Hematopoietic multipotent progenitor cell (in vitro differentiated cells): ENCODE measurements at regions not wholly inside any gene's neighbourhood (a gene's known extent, or its start where the extent isn't known, plus 50 kb on each side); places are given as distances from the start of the nearest gene placed in this dataset.

Experiments
- DNase-seq, 3 donors: peaks; one replicate each; pipeline ENCODE4 v3.0.0-alpha.2; 2011 to 2015; ENCODE audit warnings: low read depth in 2 of 3, low spot score in 2 of 3

DNA sequence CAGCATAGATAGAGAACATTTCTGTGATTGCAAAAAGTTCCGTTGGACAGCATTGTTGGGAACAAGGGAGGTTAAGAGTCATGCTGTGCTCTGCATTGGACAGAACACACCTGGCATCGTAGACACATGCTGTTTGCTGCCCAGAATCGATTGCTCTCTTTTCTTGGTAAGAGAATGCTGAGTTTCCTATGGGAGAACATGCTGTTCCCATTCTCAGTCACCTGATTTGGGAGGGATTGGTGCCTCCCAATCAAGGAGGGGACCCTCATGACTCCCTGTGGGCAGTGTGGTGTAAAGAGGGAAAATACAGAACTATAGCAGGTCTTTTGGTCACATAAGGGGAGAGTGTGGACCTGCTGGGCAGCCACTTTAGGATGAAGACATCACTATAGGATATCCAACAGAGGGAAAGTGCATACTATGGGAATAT, 555.4 kb upstream of the CLINT1 start:
- DNase-seq, result no peak

DNA sequence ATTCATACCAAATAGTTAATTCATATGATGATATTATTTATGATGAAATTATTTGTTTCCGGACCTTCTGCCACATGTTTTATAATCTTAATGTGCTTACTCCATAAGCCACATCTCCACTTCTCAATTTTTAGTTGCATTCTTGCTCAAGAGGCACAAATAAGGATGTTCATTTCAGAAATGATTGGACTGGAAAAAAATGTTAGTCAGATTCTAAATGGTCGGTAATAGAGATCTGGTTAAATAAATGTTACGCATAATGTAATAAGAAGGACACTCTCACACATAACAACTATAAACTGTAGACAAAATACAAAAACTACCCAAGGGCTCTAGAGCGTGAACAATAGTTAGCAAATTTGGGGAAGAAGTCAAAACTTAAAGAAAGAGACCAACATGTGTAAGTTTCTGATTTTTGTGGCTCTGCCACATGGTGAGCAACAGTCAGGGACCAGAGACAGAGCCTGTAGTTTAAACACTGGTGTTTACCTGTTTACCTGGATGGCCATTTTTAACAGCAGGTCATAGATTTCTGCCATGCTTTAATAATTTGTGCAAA, 554.3 kb upstream of the CLINT1 start:
- DNase-seq, result no peak

DNA sequence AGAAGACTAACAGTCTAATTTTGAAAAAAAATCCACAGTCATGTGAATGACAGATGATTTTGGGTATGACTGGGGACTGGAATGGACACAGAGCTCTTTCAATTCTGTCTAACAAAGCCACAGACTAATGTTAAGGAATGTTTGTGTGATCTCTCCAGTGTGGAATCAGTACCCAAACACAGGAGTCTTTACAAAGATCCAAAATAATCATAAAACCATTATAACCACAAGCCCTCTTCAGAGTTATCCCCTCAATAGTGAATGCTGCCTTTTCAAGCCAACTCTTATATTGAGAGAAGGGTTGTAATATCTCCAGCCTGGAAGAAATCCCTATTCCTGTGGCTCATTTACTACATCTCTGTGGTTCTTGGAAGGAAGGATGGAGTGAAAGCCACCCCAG, 552.0 kb upstream of the CLINT1 start:
- DNase-seq, result no peak

DNA sequence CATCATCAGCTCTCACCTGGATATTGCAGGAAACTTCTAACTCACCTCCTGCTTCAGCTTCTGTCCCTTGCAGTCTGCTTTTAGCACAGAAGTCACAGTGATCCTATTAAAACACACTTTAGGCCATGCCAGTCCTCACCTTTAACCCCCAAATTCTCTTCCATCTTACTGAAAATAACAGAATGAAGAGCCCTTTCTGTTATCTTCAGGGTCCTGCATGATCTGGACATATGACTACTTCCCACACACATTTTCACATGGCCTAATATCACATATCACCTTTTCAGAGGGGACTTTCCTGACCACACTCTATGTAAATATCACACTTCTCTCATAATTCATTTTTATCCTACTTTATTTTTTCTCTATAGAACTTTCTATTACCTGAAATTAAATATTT, 550.6 kb upstream of the CLINT1 start:
- no peak for DNase-seq

DNA sequence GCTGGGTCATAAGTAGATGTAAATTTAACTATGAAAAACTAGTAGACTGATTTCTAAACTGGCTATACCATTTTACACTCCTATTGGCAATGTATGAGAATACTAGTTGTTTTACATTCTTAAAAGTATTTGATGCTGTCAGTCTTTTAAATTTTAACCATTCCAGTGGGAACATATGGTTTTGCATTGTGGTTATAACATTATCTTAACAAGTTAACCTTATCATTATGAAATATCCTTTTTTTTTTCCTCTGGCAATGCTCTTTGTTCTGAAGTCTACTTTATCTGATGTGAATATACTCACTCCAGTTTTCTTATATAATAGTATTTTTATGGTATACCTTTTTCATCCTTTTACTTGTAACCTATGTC, 548.9 kb upstream of the CLINT1 start:
- no peak for DNase-seq

DNA sequence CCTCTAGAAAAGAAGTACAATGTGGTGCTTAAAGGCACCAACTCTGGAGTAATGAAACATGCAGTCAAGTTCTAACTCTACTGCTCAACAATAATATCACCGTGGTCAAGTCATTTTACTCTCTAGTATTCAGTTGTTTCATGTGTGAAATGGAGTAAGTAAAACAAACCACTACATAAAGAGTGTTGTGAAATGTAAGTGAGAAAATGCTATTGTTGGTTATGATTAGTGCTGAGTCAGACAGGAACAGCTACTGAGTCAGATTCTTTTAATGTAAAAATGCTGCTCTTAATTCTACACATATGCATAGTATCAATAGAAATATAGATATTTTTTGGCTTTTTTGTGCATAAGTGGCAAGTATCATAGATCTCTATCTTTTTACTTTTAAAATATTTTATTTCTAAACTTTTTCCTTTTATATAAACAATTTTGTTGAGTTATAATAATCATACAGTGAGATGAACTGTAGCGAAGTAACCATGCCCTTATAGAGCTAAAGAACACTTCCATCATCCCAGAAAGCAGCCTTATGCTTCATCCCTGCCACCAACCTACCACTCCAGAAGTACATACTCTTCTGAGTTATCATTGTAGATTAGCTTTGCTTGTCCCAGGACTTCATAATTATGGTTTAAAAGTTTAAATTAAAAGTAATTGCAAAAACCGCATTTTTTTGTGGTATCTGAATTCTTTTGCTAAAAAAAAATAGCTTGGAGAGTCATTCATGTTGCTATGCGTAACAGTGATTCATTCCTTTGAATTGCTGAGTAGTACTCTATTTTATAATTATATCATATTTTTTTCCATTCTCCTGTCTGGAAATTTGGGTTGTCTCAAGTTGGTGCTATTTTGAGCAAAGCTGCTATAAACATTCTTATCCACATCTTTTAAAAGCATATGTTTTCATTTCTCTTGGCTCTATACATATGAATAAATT, 548.2 kb upstream of the CLINT1 start:
- DNase-seq, result no peak

DNA sequence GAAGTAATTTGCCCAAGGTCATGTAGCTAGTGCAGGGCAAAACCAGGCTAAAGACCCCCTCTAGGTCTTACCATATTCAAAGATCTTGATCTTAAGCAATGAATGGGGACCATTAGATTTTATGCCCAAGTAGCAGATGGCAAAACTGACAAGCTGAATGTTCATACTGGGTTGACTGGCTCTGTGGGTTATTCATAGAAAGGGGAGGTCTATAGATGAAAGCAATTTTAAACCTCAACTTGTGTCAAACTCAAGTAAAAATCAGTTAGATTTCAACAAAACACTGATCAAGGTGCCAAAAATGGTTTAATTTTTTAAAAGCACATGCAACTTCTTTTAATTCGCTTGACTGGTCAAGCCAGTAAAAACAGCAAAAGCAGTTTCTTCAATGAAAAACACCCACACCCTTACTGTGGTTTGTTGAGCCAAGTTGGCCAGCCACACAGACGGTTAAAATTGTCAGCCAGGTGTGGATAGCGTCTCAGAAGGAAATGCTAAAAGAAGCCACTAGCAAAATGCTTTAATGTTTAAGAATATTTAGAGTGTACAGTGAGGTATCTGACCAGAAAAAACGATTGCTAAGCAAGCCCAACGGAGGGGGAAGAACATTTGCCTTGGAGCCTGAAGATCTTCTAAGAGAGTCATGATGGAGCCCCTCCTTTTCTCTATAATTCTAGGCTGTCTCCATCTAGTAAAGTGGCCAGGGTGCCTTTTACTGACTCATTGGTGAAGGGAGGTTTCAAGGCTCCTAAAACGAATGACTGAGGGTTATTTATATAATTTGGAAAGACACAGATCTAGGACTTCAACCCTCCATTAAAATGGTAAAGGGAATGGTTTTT, 539.6 kb upstream of the CLINT1 start:
- DNase-seq, result no peak

DNA sequence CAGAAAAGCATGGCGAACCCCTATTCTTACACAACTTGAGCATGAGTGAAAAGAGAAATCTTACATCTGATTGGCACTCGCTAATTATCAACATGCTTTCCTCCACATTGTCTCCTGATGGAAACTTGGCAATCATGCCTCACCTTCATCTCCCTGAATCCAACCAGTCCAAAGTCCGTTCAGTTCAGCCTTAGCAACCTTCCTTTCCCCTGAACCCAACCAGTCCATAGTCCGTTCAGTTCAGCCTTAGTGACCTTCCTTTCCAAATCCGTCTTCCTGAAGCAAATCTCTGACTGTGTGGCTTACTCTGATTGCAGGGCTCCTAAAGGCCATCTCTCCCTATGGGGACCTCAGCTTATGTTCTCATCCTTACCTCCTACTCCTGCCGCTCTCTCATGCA, 538.3 kb upstream of the CLINT1 start:
- no peak for DNase-seq

DNA sequence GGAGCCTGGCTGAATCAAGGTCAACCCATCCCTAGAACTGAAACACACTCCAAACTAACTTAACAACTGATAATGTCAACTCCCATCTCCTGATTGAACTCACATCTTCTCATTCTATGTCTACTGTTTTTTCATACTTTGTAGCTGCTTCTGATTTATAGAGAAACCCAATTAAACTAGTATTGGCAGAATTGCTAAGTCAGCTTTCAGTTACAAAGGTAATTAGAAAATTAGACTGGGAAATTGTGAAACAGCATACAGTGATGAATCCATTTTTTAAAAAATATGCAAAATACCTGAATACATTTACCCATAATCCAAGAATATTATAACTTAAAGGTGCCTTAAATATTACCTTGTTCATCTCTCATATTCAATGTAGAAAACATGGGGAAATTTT, 535.2 kb upstream of the CLINT1 start:
- DNase-seq, result no peak

DNA sequence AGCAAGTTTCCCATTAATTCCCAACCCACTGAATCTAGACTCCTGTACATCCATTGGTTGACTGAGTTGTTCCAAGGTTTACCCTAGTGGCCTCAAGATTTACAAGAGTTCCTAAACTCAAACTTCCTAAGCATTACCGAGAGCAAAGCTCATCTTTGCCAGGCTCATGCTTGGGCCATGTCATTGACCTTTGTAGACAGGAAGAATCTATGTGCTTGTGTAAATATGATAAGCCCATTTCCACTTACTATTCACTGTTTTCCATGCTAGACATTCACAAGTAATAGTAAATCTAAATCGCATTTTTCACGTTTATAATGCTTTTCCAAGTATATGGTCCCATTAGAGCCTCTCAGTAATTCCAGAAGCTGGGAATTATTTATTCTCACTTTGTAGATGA, 534.5 kb upstream of the CLINT1 start:
- DNase-seq, result no peak

DNA sequence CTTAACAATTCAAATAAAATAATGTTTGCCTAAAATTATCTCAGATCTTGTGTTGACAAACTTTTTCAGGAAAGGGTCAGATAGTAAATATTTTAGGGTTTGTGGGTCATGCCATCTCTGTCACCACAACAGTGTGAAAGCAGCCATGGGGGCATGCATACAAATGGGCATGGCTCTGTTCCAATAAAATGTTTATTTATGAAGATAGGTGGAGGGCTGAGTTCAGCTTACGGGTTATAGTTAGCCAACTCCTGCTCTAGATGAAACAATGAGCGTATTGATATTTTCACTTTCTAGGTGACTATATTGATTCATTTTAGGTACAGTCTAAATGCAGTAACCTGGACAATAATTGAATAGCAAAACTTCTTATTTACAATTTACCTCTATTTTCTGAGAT, 533.8 kb upstream of the CLINT1 start:
- DNase-seq, result no peak

DNA sequence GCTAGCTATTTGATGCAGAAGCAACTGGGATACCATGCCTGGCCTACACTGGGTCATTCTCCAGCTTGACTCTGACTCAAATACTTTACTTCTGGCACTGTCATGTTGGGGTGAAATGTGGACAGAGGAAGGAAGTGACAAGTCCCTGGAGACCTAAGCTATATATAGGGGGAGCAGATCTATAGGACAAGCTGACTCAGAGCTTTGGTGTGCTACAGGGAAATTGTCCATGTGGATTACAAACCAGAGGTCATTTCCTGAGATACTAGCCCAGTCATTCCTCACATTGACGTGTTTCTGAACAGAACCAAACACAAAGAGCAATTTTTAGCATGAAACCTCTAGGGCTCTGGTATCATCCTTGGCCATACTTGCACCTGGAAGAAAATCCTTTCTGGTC, 531.6 kb upstream of the CLINT1 start:
- no peak for DNase-seq

DNA sequence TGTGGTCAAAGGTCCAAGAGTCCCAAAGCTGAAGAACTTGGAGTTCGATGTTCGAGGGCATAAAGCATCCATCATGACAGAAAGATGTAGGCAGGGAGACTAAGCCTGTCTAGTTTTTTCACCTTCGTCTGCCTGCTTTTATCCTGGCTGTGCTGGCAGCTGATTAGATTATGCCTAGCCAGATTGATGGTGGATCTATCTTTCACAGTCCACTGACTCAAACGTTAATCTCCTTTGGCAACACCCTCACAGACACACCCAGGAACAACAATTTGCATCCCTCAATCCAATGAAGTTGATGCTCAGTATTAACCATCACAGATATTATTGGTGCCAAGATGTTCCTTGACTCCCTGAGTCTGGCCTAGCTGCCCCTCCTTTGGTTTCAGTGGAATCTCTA, 530.8 kb upstream of the CLINT1 start:
- no peak for DNase-seq

DNA sequence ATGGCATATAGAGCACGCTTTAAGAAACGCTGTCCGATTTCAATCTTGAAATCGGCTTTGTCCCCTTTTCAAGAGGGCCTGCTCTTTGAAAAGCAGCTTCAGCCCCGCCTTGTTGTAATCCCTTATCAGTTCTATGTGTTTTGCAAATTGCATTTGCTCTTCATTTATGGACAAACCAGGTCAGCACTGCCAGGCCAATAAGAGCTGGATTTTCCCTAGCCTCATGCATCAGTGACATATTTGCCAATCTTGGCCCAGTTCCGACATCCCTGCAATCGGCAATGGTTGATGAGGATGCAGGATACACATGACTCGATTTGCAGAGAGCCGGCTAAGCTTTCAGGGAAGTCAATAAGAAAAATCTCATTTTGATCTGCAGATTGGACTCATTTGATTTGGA, 529.1 kb upstream of the CLINT1 start:
- no peak for DNase-seq

DNA sequence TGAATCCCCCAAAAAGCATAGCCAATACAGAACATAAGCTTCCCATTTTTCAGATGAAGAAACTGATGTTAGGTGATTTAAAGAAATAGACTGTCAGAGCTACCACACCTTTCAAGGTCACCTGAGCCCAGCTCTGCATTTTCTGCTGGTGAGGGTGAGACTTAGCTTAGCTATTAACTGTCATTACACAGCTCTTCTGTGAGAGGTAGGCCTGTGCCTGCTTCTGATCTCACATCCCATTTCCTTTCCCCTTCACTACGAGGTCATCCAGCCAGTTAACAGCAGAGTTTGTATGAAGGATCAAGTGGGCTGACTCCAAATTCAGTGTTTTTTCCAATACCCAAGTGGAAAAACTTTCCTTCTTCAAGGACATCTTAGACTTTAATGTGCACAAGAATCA, 528.6 kb upstream of the CLINT1 start:
- DNase-seq, result no peak

DNA sequence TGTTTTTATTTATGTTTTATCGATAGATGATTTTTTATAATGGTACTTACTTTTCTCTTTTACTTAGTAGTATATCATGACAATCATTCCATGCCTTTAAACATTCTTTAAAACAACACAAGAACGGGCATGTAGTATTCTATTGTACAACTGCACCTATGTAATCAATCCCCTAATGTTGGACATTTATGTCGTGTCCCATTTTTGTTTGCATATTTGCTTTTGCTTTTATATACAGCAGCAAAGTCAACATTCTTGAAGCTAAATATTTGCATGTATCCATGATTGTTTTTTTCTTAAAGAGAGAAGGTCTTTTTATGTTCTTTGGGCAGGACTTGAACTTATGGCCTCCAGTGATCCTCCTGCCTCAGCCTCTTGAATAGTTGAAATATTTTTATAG, 527.0 kb upstream of the CLINT1 start:
- no peak for DNase-seq

DNA sequence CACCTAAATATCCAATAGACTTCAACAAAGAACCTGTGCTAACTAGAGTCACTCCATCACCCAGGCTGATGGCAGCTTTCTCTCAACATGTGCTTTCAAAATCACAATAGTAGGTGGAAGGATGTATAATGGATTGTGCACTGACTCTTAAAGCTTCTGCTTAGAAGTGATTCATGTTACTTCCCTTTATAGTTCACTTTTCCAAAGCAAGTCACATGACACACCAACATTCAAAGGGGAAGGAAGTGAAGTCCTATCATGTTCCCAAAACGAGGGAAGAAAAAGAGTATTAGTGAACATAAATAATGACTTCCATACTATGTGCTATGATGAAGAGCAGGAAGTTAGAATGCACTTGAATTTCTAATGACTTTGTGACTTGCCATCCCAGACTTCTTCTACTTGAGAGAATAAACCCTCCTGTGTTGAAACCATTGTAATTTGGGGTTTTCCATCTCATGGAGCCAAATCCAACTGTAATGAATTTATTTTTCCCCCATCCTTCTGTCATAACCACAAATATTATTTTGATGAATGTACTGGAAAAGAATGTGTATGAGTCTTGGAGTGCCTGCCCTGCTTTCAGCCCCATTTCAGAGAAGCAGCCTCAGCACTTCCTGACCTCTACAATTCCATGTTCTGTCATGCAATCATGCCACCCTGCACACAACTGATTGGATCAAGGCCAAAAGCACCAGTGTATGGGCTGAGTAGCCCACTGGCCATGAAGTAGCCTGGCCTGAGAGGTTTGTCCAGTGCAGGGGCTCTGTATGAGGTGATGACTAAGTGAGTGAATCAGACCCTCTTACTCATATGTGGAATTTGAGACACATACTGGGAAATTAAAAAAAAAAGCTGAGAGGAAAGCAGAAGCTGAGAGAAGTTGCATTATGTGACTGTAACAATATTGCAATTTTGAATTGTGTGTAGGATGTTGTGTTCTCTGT, 525.9 kb upstream of the CLINT1 start:
- DNase-seq, result no peak

DNA sequence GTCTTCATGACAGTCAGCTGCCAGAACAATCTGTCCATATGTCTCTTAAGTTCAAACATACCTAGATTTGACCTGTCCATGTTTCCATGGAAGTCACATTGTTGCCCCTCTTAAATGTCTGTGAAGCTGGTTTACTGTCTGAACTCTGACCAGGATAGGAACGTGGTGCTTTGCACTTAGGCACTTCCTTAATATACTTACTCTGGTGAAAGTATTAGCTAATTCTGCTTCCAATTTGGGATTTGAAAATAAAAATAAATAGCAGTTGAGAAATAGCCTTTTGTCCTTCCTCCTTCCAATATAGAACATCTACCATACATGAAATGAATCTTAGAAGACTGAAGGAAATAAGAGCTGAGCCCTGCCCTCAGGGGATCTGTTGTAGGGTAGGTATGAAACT, 524.5 kb upstream of the CLINT1 start:
- no peak for DNase-seq

DNA sequence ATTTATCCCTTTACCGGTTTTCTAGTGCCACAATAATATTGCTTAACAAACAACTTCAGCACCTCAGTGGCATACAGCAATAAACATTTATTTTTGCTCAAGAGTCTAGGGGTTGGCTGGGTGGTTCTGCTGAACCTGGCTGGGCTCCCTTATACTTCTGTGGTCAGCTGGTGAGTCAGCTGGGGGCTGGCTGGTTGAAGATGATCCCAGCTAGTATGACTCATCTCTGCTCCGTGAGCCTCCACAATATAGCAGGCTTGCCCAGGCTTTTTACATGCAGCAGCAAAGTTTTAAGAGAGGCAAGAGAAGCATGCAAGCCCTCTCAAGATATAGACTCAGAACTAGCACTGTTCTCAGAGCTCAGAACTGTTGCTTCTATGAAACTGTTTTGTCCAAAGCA, 523.5 kb upstream of the CLINT1 start:
- peak in 2 of 3 donors; percentile 33 to 65 for DNase-seq

DNA sequence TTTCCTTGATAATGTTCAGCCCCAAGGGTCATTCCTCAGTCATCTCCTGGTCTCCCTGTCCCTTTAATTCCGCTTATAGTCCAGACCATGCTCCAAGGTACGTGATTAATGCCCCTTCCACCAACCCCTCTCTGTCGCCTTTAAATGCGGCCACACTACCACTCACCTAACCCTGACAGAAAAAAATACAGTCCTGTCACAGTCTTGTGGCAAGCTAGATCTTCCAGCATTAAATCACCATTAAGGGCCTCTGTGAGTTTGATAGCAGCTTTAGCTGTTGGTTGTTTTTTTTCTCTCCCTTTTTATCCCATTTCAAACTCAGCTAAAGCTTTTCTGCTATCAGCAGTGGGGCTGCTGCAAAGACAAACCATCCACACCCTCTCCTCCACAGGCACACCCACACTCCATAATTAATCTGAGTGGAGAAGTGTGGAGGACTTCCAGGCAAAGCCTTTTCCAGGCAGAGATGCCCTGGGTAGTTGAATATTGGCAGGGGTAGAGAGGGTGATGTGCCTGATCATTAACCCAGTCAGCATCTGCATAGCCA, 522.7 kb upstream of the CLINT1 start:
- DNase-seq, result no peak
